ENCODE measurements at regions not wholly inside any gene's neighbourhood (a gene's known extent, or its start where the extent isn't known, plus 50 kb on each side); places are given as distances from the start of the nearest gene placed in this dataset.

GRCh38 chr2:106602042-106602441, 114.9 kb downstream of the CD8B2 start:
- no peak overlapping the region for H2AFZ ChIP-seq (ENCODE audit: low read length)
- H3K23ac ChIP-seq (ENCODE audit: low read depth, low read length, poor library complexity) = no peak overlapping the region
- no peaks in the 10 kb centered on the region for H3K36me3 ChIP-seq (replicated peaks in 1 of 2; ENCODE audit: control insufficient read depth in 2 of 2, insufficient read depth in 2 of 2, low read length in 2 of 2)
- no peak overlapping the region for H2BK15ac ChIP-seq (ENCODE audit: low read length)
- no peak overlapping the region for H3K14ac ChIP-seq (ENCODE audit: low read length)
- no peak overlapping the region for H4K8ac ChIP-seq (ENCODE audit: low read depth, low read length)
- H3K18ac ChIP-seq (ENCODE audit: low read length) = no peak overlapping the region
- no peaks in the 10 kb centered on the region for H3K9me3 ChIP-seq (replicated peaks in 1 of 2; ENCODE audit: control insufficient read depth in 2 of 2, insufficient read depth in 1 of 2, low read depth in 1 of 2, low read length in 2 of 2)
- H2BK5ac ChIP-seq (ENCODE audit: low read length) = no peak overlapping the region
- H3K4ac ChIP-seq (ENCODE audit: low read length) = no peak overlapping the region
- DNase-seq (ENCODE audit: low spot score) = no peak
- H2BK12ac ChIP-seq (ENCODE audit: low read length) = no peak overlapping the region
- H2AK5ac ChIP-seq (ENCODE audit: low read depth, low read length) = no peak overlapping the region
- no peak overlapping the region for H3K9ac ChIP-seq (ENCODE audit: low read depth, low read length, poor library complexity)
- H3K27ac ChIP-seq (replicated peaks; ENCODE audit: low read length) = no peak overlapping the region
- no peaks in the 10 kb centered on the region for H3K79me1 ChIP-seq (ENCODE audit: low read depth, low read length)
- no peak overlapping the region for H2BK120ac ChIP-seq (ENCODE audit: low read depth, low read length)
- no peaks in the 10 kb centered on the region for H3K27me3 ChIP-seq (ENCODE audit: control insufficient read depth in 3 of 3, insufficient read depth in 3 of 3, low read depth in 1 of 3, low read length in 3 of 3)
- no peak overlapping the region for H3K4me2 ChIP-seq (ENCODE audit: insufficient read depth, low read length, poor library complexity, severe bottlenecking)
- H3K4me1 ChIP-seq (ENCODE audit: control insufficient read depth in 2 of 2, insufficient read depth in 1 of 2, low read depth in 1 of 2, low read length in 2 of 2) = no peaks in the 10 kb centered on the region
- H4K91ac ChIP-seq (ENCODE audit: low read depth, low read length, poor library complexity) = no peak overlapping the region
- H3K4me3 ChIP-seq (ENCODE audit: low read length in 2 of 2) = no peak overlapping the region
- WGBS, 2 donors (ENCODE audit: extremely low coverage in 2 of 2, insufficient read length in 2 of 2, insufficient replicate concordance in 1 of 2) = no CpG with 5 or more reads among the region's 4 CpGs

- no peak overlapping the region for H3K4me2 ChIP-seq (ENCODE audit: insufficient read depth, low read length, poor library complexity, severe bottlenecking)
- H4K8ac ChIP-seq (ENCODE audit: low read depth, low read length) = no peak overlapping the region
- H3K14ac ChIP-seq (ENCODE audit: low read length) = no peak overlapping the region
- H3K9me3 ChIP-seq (replicated peaks in 1 of 2; ENCODE audit: control insufficient read depth in 2 of 2, insufficient read depth in 1 of 2, low read depth in 1 of 2, low read length in 2 of 2) = no peaks in the 10 kb centered on the region
- H3K23ac ChIP-seq (ENCODE audit: low read depth, low read length, poor library complexity) = no peak overlapping the region
- H3K27me3 ChIP-seq (ENCODE audit: control insufficient read depth in 3 of 3, insufficient read depth in 3 of 3, low read depth in 1 of 3, low read length in 3 of 3) = no peaks in the 10 kb centered on the region
- H2AK5ac ChIP-seq (ENCODE audit: low read depth, low read length) = no peak overlapping the region
- no peak overlapping the region for H3K4ac ChIP-seq (ENCODE audit: low read length)
- H3K36me3 ChIP-seq (replicated peaks in 1 of 2; ENCODE audit: control insufficient read depth in 2 of 2, insufficient read depth in 2 of 2, low read length in 2 of 2) = no peaks in the 10 kb centered on the region
- H2BK120ac ChIP-seq (ENCODE audit: low read depth, low read length) = no peak overlapping the region
- H3K18ac ChIP-seq (ENCODE audit: low read length) = no peak overlapping the region
- H3K27ac ChIP-seq (replicated peaks; ENCODE audit: low read length) = no peak overlapping the region
- H3K9ac ChIP-seq (ENCODE audit: low read depth, low read length, poor library complexity) = no peak overlapping the region
- no peak overlapping the region for H2BK15ac ChIP-seq (ENCODE audit: low read length)
- no peaks in the 10 kb centered on the region for H3K4me1 ChIP-seq (ENCODE audit: control insufficient read depth in 2 of 2, insufficient read depth in 1 of 2, low read depth in 1 of 2, low read length in 2 of 2)
- DNase-seq (ENCODE audit: low spot score) = no peak
- H2BK5ac ChIP-seq (ENCODE audit: low read length) = no peak overlapping the region
- no CpG with 5 or more reads among the region's 3 CpGs for WGBS, 2 donors (ENCODE audit: extremely low coverage in 2 of 2, insufficient read length in 2 of 2, insufficient replicate concordance in 1 of 2)
- no peak overlapping the region for H3K4me3 ChIP-seq (ENCODE audit: low read length in 2 of 2)
- no peak overlapping the region for H4K91ac ChIP-seq (ENCODE audit: low read depth, low read length, poor library complexity)
- no peaks in the 10 kb centered on the region for H3K79me1 ChIP-seq (ENCODE audit: low read depth, low read length)
- H2AFZ ChIP-seq (ENCODE audit: low read length) = no peak overlapping the region
- no peak overlapping the region for H2BK12ac ChIP-seq (ENCODE audit: low read length)
These were observed 119.5 kb downstream of the CD8B2 start for GRCh38 chr2:106606652-106607051.

GRCh38 chr2:106607371-106607770, 120.2 kb downstream of the CD8B2 start:
- Histone ChIP-seq H2BK15ac (ENCODE audit: low read length) (no peak overlapping the region), H4K91ac (ENCODE audit: low read depth, low read length, poor library complexity) (no peak overlapping the region), H2BK5ac (ENCODE audit: low read length) (no peak overlapping the region), H3K36me3 (replicated peaks in 1 of 2; ENCODE audit: control insufficient read depth in 2 of 2, insufficient read depth in 2 of 2, low read length in 2 of 2) (no peaks in the 10 kb centered on the region), H2BK12ac (ENCODE audit: low read length) (no peak overlapping the region), H3K14ac (ENCODE audit: low read length) (no peak overlapping the region), H3K9me3 (replicated peaks in 1 of 2; ENCODE audit: control insufficient read depth in 2 of 2, insufficient read depth in 1 of 2, low read depth in 1 of 2, low read length in 2 of 2) (no peaks in the 10 kb centered on the region), H3K4me1 (ENCODE audit: control insufficient read depth in 2 of 2, insufficient read depth in 1 of 2, low read depth in 1 of 2, low read length in 2 of 2) (no peaks in the 10 kb centered on the region), H3K4me2 (ENCODE audit: insufficient read depth, low read length, poor library complexity, severe bottlenecking) (no peak overlapping the region), H3K4ac (ENCODE audit: low read length) (no peak overlapping the region), H3K9ac (ENCODE audit: low read depth, low read length, poor library complexity) (no peak overlapping the region), H3K27ac (replicated peaks; ENCODE audit: low read length) (no peak overlapping the region), H2BK120ac (ENCODE audit: low read depth, low read length) (no peak overlapping the region), H3K4me3 (ENCODE audit: low read length in 2 of 2) (no peak overlapping the region), H4K8ac (ENCODE audit: low read depth, low read length) (no peak overlapping the region), H3K27me3 (ENCODE audit: control insufficient read depth in 3 of 3, insufficient read depth in 3 of 3, low read depth in 1 of 3, low read length in 3 of 3) (no peaks in the 10 kb centered on the region), H2AK5ac (ENCODE audit: low read depth, low read length) (no peak overlapping the region), H3K18ac (ENCODE audit: low read length) (no peak overlapping the region), H3K79me1 (ENCODE audit: low read depth, low read length) (no peaks in the 10 kb centered on the region), H3K23ac (ENCODE audit: low read depth, low read length, poor library complexity) (no peak overlapping the region), H2AFZ (ENCODE audit: low read length) (no peak overlapping the region)
- WGBS, 2 donors (ENCODE audit: extremely low coverage in 2 of 2, insufficient read length in 2 of 2, insufficient replicate concordance in 1 of 2) = no CpG with 5 or more reads among the region's 1 CpG
- DNase-seq (ENCODE audit: low spot score) = no peak

- no peak overlapping the region for H4K8ac ChIP-seq (ENCODE audit: low read depth, low read length)
- no peaks in the 10 kb centered on the region for H3K36me3 ChIP-seq (replicated peaks in 1 of 2; ENCODE audit: control insufficient read depth in 2 of 2, insufficient read depth in 2 of 2, low read length in 2 of 2)
- no peak overlapping the region for H3K4me2 ChIP-seq (ENCODE audit: insufficient read depth, low read length, poor library complexity, severe bottlenecking)
- H3K27me3 ChIP-seq (ENCODE audit: control insufficient read depth in 3 of 3, insufficient read depth in 3 of 3, low read depth in 1 of 3, low read length in 3 of 3) = no peaks in the 10 kb centered on the region
- no peak overlapping the region for H3K27ac ChIP-seq (replicated peaks; ENCODE audit: low read length)
- H2BK120ac ChIP-seq (ENCODE audit: low read depth, low read length) = no peak overlapping the region
- H3K14ac ChIP-seq (ENCODE audit: low read length) = no peak overlapping the region
- H3K23ac ChIP-seq (ENCODE audit: low read depth, low read length, poor library complexity) = no peak overlapping the region
- DNase-seq (ENCODE audit: low spot score) = no peak
- no peak overlapping the region for H3K9ac ChIP-seq (ENCODE audit: low read depth, low read length, poor library complexity)
- H2BK12ac ChIP-seq (ENCODE audit: low read length) = no peak overlapping the region
- no peak overlapping the region for H4K91ac ChIP-seq (ENCODE audit: low read depth, low read length, poor library complexity)
- H3K4me3 ChIP-seq (ENCODE audit: low read length in 2 of 2) = no peak overlapping the region
- WGBS, 2 donors (ENCODE audit: extremely low coverage in 2 of 2, insufficient read length in 2 of 2, insufficient replicate concordance in 1 of 2) = no CpG with 5 or more reads among the region's 2 CpGs
- no peaks in the 10 kb centered on the region for H3K79me1 ChIP-seq (ENCODE audit: low read depth, low read length)
- H3K9me3 ChIP-seq (replicated peaks in 1 of 2; ENCODE audit: control insufficient read depth in 2 of 2, insufficient read depth in 1 of 2, low read depth in 1 of 2, low read length in 2 of 2) = no peaks in the 10 kb centered on the region
- H3K4ac ChIP-seq (ENCODE audit: low read length) = no peak overlapping the region
- H2BK15ac ChIP-seq (ENCODE audit: low read length) = no peak overlapping the region
- no peak overlapping the region for H2AK5ac ChIP-seq (ENCODE audit: low read depth, low read length)
- no peak overlapping the region for H2AFZ ChIP-seq (ENCODE audit: low read length)
- H3K4me1 ChIP-seq (ENCODE audit: control insufficient read depth in 2 of 2, insufficient read depth in 1 of 2, low read depth in 1 of 2, low read length in 2 of 2) = no peaks in the 10 kb centered on the region
- no peak overlapping the region for H3K18ac ChIP-seq (ENCODE audit: low read length)
- no peak overlapping the region for H2BK5ac ChIP-seq (ENCODE audit: low read length)
These were observed 122.6 kb downstream of the CD8B2 start for GRCh38 chr2:106609780-106610179.

Data from neuronal stem cell (in vitro differentiated cells).